DOHH2 (cell line): ENCODE measurements at regions not wholly inside any gene's neighbourhood (a gene's known extent, or its start where the extent isn't known, plus 50 kb on each side); places are given as distances from the start of the nearest gene placed in this dataset.
A peak's percentile ranks its signal among the peaks of the same experiment; 100 is the strongest.

Experiments
- H3F3A ChIP-seq: fragments of 200-600 bp; sonication (generic), shearing (Covaris generic); 2 replicates; pipeline ENCODE4 v1.6.0; 2016; ENCODE audit warnings: antibody characterized with exemption, mild to moderate bottlenecking; ENCODE audit not compliant: control insufficient read depth, insufficient read depth
- H3K27ac ChIP-seq: fragments of 200-600 bp; sonication (generic); 2 replicates; pipeline ENCODE4 v1.5.1; 2014; ENCODE audit warnings: low read depth, mild to moderate bottlenecking, low read length, moderate library complexity
- H3K27me3 ChIP-seq: fragments of 200-600 bp; sonication (generic); 2 replicates; pipeline ENCODE4 v1.6.1; 2014; ENCODE audit warnings: mild to moderate bottlenecking, low read length, mixed read lengths; ENCODE audit not compliant: control insufficient read depth
- H3K36me3 ChIP-seq: fragments of 200-600 bp; sonication (generic); 2 replicates; pipeline ENCODE4 v1.6.1; 2014; ENCODE audit warnings: mild to moderate bottlenecking, low read length, moderate library complexity, mixed read lengths; ENCODE audit not compliant: control insufficient read depth
- H3K4me1 ChIP-seq: fragments of 200-600 bp; sonication (generic); 2 replicates; pipeline ENCODE4 v1.6.1; 2014; ENCODE audit warnings: mild to moderate bottlenecking, low read length, mixed read lengths; ENCODE audit not compliant: control insufficient read depth
- H3K4me2 ChIP-seq: fragments of 200-600 bp; sonication (generic); 2 replicates; pipeline ENCODE4 v1.6.0; 2014; ENCODE audit warnings: mild to moderate bottlenecking, low read length, moderate library complexity
- H3K4me3 ChIP-seq: fragments of 200-600 bp; sonication (generic); 2 replicates; pipeline ENCODE4 v1.5.1; 2014; ENCODE audit warnings: mild to moderate bottlenecking, low read length, mixed read lengths
- H3K79me2 ChIP-seq: fragments of 200-600 bp; sonication (generic); 2 replicates; pipeline ENCODE4 v1.6.1; 2014; ENCODE audit warnings: mild to moderate bottlenecking, low read length, mixed read lengths; ENCODE audit not compliant: control insufficient read depth
- H3K9me2 ChIP-seq: fragments of 200-600 bp; sonication (generic); replicated peaks from 2 replicates; pipeline ENCODE4 v1.6.1; 2014; ENCODE audit warnings: mild to moderate bottlenecking, low read length, mixed read lengths; ENCODE audit not compliant: control insufficient read depth
- H3K9me3 ChIP-seq: fragments of 200-600 bp; sonication (generic); 2 replicates; pipeline ENCODE4 v1.6.1; 2014; ENCODE audit warnings: antibody characterized with exemption, low read length, mixed read lengths; ENCODE audit not compliant: control insufficient read depth, insufficient read depth
- H4K20me1 ChIP-seq: fragments of 200-600 bp; sonication (generic); 2 replicates; pipeline ENCODE4 v1.6.0; 2014; ENCODE audit warnings: low read depth, mild to moderate bottlenecking, antibody characterized with exemption, low read length, moderate library complexity; ENCODE audit not compliant: control insufficient read depth, insufficient read depth
- CTCF ChIP-seq: fragments of 200-600 bp; sonication (generic); IDR thresholded peaks from one replicate; pipeline ENCODE4 v1.5.1; 2014; ENCODE audit warnings: antibody characterized with exemption, mild to moderate bottlenecking, low read depth, low read length; ENCODE audit not compliant: poor library complexity, severe bottlenecking
- EZH2phosphoT487 ChIP-seq: fragments of 200-600 bp; sonication (generic); IDR thresholded peaks from 2 replicates; pipeline ENCODE4 v1.6.1; 2017; ENCODE audit warnings: borderline replicate concordance, mild to moderate bottlenecking, antibody characterized with exemption, low read length, moderate library complexity, mixed read lengths

GRCh38 chr3:102533784-102534183 is 99.0 kb downstream of the ZPLD1 start:
- no peaks in the 10 kb centered on the region for H3K9me2 ChIP-seq
- no peaks in the 10 kb centered on the region for H3K79me2 ChIP-seq
- H3K27ac ChIP-seq: no peak overlapping the region
- H3K4me3 ChIP-seq: 0 out of 2 replicates have a peak overlapping the region, but pooled peaks have one; percentile 5
- H3F3A ChIP-seq: no peaks in the 10 kb centered on the region
- H3K27me3 ChIP-seq: no peaks in the 10 kb centered on the region
- no peaks in the 10 kb centered on the region for H3K9me3 ChIP-seq
- H3K4me1 ChIP-seq: peaks cover 44% of the 10 kb centered on the region
- no peak for TF ChIP-seq CTCF
- TF ChIP-seq EZH2phosphoT487: no peak
- H3K4me2 ChIP-seq: peak overlapping the region; percentile 13
- H4K20me1 ChIP-seq: no peaks in the 10 kb centered on the region
- no peaks in the 10 kb centered on the region for H3K36me3 ChIP-seq

- no peak overlapping the region for H3K4me3 ChIP-seq
- H3K4me1 ChIP-seq: peaks cover 44% of the 10 kb centered on the region
- H3K36me3 ChIP-seq: no peaks in the 10 kb centered on the region
- H3K27me3 ChIP-seq: no peaks in the 10 kb centered on the region
- H4K20me1 ChIP-seq: no peaks in the 10 kb centered on the region
- TF ChIP-seq CTCF (peak; percentile 63), EZH2phosphoT487 (no peak)
- H3K79me2 ChIP-seq: no peaks in the 10 kb centered on the region
- no peaks in the 10 kb centered on the region for H3K9me3 ChIP-seq
- H3F3A ChIP-seq: no peaks in the 10 kb centered on the region
- peak overlapping the region; percentile 33; the same call in 1 of the 2 replicates for H3K4me2 ChIP-seq
- no peaks in the 10 kb centered on the region for H3K9me2 ChIP-seq
- no peak overlapping the region for H3K27ac ChIP-seq
Measured at GRCh38 chr3:102536456-102536855, 101.6 kb downstream of the ZPLD1 start.

- no peaks in the 10 kb centered on the region for H3K9me3 ChIP-seq
- no peaks in the 10 kb centered on the region for H3K79me2 ChIP-seq
- no peak overlapping the region for H3K27ac ChIP-seq
- no peak overlapping the region for H3K4me3 ChIP-seq
- peaks cover 44% of the 10 kb centered on the region for H3K4me1 ChIP-seq
- no peaks in the 10 kb centered on the region for H3K36me3 ChIP-seq
- no peaks in the 10 kb centered on the region for H3K9me2 ChIP-seq
- no peaks in the 10 kb centered on the region for H3K27me3 ChIP-seq
- no peaks in the 10 kb centered on the region for H3F3A ChIP-seq
- H4K20me1 ChIP-seq: no peaks in the 10 kb centered on the region
- H3K4me2 ChIP-seq: no peak overlapping the region
- TF ChIP-seq EZH2phosphoT487 (no peak), CTCF (no peak)
Measured at GRCh38 chr3:102537123-102537522, 102.3 kb downstream of the ZPLD1 start.
